Superior temporal gyrus (tissue), 1 donor: ENCODE measurements at regions not wholly inside any gene's neighbourhood (a gene's known extent, or its start where the extent isn't known, plus 50 kb on each side); places are given as distances from the start of the nearest gene placed in this dataset.

ENCODE experiments used
- DNase-seq: peaks from one replicate; pipeline ENCODE4 v3.0.0-alpha.2; 2016; ENCODE audit errors: extremely low spot score

- DNase-seq, result no peak
Measured at GRCh38 chr15:68525815-68526214, 53.0 kb upstream of the CORO2B start.

- DNase-seq, result no peak
Measured at GRCh38 chr15:68526269-68526668, 52.5 kb upstream of the CORO2B start.

- no peak for DNase-seq
Measured at GRCh38 chr15:68526784-68527183, 52.0 kb upstream of the CORO2B start.

GRCh38 chr15:68528626-68529290, 50.0 kb upstream of the CORO2B start:
- DNase-seq, result no peak
